HG02610 (cell line): ENCODE measurements at regions not wholly inside any gene's neighbourhood (a gene's known extent, or its start where the extent isn't known, plus 50 kb on each side); places are given as distances from the start of the nearest gene placed in this dataset.
A peak's percentile ranks its signal among the peaks of the same experiment; 100 is the strongest.
"Not testable (repeated sequence)": the region's sequence is repeated elsewhere in the genome, so short reads cannot be mapped to it uniquely, and the experiment has no call there.

ENCODE experiments used
- ATAC-seq: cut with Tn5 transposase; IDR thresholded peaks from one replicate; pipeline ENCODE4 v1.9.1; 2021; ENCODE audit warnings: mild to moderate bottlenecking, moderate library complexity; ENCODE audit not compliant: unreplicated experiment

DNA sequence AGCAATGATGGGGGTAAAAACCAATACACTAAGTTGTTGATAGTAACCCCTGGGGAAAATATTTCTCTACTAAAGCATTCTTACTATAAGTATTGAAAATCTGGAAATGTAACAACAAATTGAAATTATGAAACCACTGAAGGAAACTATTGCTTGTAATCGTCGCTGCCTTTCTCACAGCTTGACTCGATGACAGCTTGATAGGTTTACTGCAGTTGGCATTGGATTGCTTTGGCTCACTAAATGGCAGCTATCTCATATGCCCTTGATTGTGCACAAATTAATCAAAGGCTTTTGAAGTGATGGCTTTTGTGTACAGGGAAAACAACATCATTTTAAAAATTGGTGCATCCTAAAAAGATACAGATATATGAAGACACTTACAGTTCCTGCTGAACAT, 419.6 kb upstream of the TENM3 start:
- no peak for ATAC-seq

DNA sequence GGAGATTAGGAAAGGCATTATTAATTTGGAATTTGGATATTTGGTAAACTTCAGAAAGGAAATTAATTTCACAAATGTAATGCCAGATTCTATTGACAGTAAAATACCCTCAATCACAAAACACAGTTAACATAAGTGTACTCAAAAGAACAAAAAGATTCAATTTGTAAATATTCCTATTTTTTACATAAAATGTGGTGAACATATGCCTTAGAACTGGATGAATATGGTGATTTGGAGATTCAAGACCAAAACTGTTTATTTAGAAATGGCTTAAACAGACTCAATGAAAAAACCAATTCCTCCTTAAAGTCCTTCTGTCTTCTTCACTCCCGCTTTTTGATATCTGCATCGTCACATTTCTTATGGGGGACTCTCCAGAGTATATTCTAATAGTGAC, 417.6 kb upstream of the TENM3 start:
- ATAC-seq, result no peak

DNA sequence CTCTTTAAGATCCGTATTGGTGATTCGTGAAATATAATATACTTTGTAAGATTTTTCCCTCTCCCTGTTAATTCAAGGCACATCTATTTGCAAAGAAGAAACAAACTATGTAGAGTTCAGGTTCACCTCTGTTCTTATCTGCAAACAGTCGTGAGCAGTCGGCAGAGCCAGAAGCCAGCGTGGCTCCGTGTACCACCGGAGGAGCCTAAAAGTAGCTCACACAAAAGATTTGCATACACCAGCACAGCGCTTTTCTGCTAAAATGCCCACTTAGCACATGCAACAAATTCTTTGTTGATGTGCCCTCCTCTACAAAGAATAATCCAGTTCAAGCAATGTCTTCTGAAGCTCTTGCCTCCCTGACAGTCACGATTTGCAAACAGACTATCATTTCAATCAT, 416.0 kb upstream of the TENM3 start:
- ATAC-seq, result no peak

DNA sequence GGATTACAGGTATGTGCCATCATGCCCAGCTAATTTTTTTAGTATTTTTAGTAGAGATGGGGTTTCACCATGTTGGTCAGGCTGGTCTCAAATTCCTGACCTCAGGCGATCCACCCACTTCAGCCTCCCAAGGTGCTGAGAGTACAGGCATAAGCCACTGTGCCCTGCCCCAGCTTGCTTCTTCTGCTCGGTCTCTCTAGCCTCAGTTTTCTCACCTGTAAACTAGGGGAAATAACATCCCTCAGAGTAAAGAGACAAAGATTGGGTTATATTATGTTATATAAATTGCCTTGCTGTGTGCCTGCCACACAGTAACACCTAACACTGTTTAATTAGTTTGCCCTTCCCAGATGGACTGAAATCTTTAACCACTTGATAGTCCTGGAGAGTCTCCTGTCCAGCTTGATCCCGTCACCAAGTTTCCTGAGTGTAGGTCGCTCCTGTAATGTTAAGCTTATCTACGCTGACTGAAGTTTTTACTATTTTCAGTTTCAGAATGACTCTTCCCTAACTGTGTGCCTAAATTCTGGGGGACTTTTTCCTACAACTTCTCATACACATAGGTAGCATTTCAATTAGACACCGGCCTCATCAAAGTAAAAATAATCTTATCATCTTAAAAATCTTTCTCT, 412.7 kb upstream of the TENM3 start:
- peak; percentile 63 for ATAC-seq

DNA sequence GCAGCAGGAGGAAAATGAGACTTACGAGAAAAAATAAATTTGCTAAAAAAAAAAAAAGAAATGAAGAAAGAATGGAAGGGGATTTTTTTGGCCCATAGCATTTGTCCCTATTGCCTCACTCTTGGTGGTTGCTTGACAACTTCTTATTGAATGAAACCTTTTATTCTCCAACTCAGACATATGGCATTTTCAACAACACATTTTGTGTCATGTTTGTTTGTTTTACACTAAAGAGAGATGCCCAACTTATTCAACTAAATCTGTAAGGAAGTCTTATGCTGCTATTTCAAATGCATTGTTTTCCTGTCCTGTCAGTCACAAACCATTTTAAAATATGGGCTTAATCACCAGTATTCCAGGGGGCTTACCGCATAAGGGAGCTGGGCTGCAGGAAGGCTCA, 409.1 kb upstream of the TENM3 start:
- no peak for ATAC-seq

DNA sequence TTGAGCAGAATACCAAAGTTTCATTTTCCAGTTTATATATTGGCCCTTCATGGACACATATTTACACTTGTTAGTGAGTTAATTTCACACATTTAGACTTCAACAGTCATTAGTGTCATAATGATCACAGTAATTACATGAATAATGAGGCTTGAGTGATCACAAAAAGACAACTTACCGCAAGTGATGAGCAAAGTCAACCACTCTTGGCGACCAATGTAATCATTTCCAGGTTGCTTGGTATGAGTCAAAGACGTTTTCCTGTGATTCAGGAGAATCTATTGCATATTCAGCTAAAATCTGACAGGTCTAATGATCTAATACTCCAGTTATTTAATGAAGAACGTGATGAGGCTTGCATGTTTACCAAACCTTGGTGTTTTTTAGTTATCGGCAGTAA, 407.9 kb upstream of the TENM3 start:
- no peak for ATAC-seq

DNA sequence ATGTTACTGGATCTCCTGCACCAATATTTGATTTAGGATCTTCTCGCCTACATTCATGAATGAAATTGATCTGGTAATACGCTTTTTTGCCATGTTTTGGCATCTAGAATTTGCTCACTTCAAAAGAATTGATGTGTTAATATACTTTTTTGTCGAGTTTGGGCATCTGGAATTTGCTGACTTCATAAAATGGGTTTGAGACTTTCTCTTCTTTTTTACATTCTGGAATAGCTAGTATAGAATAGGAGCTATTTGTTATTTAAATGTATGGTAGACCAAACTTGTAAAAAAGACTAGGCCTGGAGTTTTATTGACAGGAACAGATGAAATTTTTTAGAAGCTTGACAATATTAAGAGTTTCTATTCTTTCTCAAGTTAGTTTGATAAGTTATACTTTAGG, 404.9 kb upstream of the TENM3 start:
- ATAC-seq, result no peak

DNA sequence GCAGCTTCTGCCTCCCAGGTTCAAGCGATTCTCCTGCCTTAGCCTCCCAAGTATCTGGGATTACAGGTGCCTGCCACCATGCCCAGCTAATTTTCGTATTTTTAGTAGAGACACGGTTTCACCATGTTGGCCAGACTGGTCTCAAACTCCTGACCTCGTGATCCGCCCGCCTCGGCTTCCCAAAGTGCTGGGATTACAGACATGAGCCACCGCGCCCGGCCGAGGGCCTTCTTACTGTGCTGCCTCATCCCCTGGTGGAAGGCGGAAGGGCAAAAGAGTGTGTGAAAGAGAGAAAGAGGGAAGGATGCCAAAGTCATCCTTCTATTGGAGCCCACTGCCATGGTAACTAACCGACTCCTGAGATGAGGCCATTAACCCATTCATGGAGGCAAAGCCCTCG, 399.4 kb upstream of the TENM3 start:
- ATAC-seq, result not testable (repeated sequence)

DNA sequence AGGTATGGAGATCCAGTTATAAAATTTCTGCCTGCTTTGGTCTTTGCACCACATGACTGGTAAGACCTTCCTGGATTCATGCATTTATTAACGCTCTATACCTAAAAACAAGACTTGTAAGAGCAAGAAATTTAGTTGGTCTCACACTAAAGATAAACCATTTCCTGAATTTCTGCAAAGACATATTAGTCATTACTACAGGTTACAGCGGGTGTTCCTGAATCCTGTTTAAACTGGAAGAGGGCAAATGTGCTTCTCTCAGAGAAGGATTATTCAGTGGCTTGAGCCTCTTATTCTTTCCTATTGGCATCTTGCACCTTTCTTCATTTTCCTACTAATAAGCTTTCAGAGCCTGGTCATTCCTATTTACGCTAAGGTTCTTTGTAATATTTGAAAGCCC, 397.6 kb upstream of the TENM3 start:
- no peak for ATAC-seq

DNA sequence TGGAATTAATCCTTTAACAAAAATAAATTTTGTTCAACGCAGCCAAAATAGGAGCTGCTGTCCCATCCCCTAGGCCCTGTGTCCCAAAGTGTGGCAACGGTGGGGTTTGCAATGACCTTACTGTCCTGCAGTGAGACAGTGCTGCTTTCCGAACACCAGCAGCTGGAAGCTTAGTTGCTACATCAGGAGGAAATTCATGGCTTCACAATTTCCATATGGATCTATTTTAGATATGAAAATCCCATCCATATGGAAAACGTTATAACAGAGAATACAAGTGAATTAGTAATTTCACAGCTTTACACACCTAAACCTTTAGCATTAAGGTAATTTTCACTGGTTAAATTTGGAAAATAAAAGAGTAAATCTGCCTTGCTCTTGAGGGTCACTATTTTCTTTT, 396.3 kb upstream of the TENM3 start:
- ATAC-seq, result no peak

DNA sequence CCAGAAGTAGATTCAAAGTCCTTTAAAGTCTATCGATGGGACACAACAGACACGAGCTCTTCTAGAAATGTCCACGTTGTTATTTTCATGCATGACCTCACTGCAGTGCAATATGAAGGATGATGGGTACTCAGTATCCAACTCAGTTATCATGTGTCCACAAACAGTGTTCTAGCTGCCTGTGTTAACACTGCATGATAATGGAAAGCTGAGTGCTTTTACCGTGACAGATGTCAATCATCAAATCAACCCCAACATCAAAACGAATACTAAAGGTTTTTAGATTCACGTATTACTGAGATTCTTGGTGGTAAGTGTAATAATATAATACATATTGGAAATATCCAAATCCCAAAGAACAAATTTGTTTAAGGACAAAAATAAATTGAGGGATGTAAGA, 394.8 kb upstream of the TENM3 start:
- no peak for ATAC-seq

DNA sequence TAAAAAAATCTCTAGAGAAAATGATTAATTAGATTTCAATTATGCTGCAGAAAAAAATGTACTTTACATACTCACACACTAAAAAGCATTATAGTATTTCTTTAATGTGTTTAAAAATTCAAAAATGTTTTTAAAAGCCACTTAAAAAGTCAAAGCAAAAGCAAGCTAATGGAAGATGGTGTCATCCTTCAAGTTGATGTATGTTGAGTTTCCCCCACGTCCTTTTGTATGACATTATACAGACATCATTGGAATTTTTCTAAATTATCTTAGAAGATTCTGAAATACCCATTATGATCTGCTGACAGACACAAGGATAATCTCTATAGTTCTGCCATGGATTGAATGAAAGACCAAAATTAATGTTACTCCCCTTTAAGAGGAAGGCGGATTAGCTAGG, 393.7 kb upstream of the TENM3 start:
- ATAC-seq, result no peak

DNA sequence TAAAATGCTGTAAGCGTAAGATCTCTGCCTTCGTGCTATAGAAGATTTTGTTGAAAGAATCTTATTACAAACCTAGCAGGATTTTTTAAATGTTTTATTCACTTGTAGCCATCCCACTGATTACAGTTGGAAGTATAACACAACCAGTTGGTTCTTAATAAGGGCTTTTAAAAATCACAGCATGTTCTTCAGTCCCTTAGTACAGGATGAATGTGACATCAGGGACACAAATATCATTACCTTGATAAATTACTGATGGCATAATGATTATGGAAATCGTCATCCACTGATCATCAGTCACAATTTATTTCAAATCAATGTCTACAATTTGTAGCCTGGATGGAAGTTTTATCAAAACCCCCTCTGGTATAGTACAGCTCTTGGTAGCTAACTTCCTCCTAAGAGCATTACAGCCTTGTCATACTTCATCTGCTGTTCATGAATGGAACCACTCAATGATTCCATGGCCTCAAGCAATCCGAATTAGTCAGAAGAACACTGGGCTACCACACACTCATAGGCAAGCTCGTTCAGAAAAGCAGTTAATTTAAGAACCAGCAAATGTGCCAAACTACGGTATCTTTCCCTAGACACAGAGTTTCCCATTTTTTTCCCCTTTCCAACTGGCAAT, 389.2 kb upstream of the TENM3 start:
- ATAC-seq, result no peak

DNA sequence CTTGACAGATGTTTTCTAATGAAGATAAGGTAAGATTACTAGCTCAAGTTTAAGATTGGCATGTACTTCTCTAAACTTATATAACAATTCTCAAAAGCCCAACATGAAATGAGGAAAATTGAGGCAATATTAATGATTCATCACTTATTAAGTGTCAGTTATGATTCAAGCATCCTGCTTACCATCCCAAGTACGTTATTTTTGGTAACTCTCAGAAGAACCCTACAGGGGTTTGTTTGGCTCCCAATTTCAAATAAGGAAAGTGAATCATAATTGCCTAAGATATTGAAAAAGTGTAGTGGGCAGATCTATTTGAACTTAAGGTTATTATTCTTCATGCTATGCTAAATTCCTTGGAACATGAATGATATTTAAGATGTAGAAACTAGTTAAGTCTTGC, 387.9 kb upstream of the TENM3 start:
- no peak for ATAC-seq

DNA sequence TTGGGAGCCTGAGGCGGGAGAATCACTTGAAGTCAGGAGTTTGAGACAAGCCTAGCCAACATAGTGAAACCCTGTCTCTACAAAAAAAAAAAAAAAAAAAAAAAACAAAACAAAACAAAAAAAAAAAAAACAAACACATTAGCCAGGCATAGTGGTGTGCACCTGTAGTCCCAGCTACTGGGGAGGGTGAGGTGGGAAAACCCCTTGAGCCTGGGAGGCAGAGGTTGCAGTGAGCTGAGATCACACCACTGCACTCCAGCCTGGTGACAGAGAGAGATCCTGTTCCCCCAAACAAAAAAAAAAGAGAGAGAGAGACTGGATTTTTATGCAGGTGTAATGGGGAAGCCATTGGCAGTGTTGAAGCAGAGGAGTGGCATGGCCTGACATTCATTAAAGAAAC, 385.7 kb upstream of the TENM3 start:
- ATAC-seq, result not testable (repeated sequence)

DNA sequence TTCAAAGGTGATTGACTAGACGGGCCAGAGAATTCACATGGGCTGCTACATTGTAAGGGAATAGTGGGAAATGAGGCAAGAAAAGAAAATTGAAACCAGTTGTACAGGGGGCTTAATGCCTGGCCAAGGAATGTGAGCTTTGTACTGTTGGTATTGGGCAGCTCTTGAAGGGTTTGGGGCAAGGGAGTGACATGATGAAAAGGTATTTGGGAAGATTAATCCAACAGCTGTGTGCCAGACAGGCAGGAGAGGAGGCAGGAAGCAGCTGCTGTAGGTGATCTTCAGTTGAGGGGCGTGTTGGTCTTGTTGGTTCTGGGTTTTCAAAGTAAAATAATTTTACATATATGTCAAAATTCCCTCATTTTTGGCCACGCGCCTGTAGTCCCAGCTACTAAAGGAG, 384.5 kb upstream of the TENM3 start:
- ATAC-seq, result no peak

DNA sequence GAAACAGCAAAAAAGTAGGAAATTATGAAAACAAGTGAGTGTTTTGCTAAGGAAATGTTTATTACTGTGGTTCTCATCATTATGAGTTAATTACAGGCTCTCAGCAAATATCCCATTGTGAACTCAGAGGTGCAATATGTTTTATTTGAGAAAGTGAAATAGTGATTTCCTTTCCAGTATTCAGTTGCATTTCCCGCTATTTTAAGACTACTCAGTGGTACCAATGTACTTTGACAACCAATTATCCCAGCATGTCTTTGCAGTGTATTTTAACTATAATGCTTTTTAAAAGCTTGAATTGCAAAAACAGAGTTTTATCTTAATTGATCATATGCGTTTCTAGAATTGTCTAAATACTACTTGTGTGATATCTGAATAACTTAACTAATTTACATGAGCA, 383.8 kb upstream of the TENM3 start:
- no peak for ATAC-seq

DNA sequence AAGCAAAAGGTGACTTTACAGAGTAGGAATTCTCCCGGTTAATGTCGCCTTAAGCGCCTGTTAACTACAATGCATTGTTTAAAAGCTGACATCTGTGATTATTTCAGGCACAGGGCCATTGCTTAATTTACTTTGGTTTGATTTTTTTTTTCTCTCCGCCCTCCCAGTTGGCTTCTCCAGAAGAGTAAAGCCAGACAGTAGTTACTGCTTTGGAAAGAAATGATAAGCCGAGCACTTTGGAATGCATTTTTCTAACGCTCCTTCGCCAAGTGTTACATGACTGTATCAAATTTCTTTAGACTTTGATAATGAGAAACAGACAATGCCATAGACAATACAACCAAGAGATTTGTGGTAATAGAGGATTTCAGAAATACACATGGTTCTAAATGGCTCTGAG, 383.0 kb upstream of the TENM3 start:
- ATAC-seq, result no peak

DNA sequence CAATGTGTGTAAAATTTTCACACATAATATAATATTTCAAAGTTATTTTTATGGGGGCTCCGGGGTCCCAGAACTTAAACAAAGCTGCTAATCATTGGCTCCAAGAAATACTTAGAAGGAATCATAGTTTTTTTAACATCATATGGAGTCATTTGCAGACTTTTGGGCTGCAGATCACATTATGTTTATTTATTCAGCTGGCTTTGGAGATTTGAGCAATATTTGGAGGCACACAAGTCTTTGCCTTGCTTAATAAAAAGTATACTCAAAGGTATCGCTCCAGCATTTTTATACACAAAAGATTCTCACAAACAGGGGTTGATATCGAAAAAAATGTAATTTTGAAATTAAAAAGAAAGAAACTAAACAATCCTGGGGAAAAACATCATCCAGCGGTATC, 382.5 kb upstream of the TENM3 start:
- ATAC-seq, result no peak

DNA sequence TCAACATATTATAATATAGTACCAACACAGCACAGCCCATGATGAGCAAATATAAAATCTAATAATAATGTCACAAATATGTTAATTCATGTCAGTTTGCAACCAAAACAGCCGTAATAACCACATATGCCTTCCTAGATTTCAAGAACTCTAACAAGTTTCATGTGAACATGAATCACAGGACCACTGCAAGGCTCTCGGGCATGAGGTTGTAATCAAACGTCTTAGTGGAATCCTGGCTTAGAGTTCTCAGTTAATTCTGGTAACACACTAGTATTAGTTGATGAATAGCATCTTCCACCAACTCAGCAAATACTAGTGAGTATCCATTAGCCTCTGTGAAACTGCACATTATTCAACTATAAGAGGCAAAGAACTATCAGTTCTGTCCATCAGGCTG, 379.3 kb upstream of the TENM3 start:
- ATAC-seq, result no peak

DNA sequence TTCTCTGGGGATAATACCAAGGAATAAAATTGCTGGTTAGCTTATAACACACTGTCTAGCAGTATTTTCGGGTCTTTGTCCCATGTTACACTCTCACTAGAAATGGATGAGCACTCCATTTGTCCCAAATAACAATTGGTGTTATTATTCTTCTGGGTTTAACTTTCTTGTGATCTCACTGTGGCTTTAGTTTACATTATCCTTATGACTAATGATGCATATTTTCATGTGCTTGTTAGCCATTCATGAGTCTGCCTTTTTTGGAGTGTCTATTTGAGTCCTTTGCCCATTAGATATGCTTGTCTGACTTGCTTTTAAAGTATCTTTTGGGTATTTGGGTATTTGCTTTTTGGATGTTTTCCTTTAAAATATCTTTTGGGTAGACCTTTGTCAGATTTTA, 372.9 kb upstream of the TENM3 start:
- no peak for ATAC-seq

DNA sequence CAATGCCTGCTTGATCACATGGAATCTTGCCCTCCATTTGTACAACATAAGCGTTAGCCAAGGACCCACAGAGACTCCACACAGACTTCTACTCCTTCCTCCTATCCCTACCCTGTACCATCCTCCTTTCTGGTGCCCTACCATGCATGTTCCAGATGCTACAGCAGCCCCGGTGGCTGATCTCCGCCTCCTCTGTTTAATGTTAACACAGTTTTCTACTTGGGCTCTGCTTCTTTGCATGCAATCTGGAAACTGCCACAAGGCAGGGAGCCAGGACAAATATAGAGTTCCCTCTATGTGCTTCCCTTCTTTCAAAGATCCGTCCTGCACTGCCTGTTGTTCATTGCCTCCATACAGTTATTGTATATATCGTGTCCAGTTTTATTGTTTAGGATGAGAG, 368.6 kb upstream of the TENM3 start:
- no peak for ATAC-seq

DNA sequence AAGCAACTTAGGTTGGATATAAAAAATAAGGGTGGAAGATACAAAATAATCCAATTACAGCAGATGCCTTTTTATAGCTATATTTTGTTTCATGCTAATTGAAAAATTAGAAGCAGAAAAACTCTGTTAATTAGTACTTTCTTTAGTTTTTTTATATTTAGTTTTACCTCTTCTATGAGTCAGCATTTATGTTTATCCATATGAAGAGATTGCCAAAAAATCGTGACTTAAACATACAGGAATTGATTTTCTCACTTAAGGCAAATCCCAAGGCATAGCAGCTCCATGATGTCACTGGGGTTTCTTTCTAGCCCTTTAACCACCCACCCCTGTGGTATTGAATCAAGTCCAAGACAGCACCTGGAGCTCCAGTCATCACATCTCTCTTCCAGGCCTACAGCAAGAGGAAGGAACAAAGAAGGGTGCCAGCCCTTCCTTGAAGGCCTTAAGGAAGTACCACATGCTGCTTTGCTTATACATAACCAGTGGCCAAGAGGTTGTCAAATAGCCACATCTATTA, 365.8 kb upstream of the TENM3 start:
- ATAC-seq, result no peak
